Stimulated activated CD8-positive, alpha-beta memory T cell treated with anti-CD3 and anti-CD28 coated beads, Interleukin-7, amount 100 ng/mL, for 1 hour (primary cell): ENCODE measurements at regions not wholly inside any gene's neighbourhood (a gene's known extent, or its start where the extent isn't known, plus 50 kb on each side); places are given as distances from the start of the nearest gene placed in this dataset.

Source experiments
- DNase-seq, 2 donors: peaks; one replicate each; pipeline ENCODE4 v3.0.0-alpha.2; 2020; ENCODE audit warnings: low read depth in 2 of 2

- no peak for DNase-seq
Observed at GRCh38 chr11:79980916-79981315, 540.1 kb upstream of the TENM4 start.

DNA sequence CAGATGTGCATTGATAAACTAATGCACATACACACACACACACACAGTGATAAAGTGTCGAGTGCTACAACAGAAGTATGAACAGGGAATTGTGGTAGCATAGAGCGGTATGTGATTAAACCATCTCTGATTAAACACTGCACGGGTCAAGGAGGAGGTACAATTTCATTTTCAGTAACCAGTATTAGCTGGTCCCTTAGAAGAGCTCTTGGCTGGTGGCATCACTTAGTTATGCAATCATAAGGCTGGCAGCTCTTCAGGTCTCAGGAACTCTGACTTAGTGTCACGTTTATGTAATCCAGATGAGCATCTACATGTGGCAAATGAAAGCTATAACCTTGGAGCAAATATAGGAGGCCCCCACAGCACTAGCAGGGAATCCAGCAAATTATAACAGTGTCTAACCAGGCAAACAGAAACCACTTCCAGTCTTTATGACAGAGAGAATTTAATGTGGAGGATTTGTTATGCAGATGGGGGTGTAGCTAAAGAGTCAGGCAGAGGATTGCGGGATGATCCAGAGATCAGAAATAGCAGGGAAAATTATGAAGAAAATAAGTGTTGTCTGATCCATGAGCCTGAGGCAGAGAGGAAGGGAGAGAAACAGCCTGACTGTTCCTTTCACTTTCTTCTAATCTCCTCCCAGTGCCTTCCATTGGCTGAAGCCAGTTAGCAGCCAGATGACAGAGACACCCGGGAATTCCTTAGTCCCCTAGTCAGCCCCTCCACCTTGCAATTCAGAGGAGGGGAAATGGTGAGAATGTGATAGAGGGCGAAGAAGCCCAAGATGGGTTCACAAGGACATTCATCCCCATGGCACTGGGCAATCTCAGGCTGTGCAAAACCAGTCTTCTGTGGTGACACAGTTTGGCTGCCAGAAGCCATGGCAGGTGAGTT is 533.1 kb upstream of the TENM4 start:
- DNase-seq = no peak

DNA sequence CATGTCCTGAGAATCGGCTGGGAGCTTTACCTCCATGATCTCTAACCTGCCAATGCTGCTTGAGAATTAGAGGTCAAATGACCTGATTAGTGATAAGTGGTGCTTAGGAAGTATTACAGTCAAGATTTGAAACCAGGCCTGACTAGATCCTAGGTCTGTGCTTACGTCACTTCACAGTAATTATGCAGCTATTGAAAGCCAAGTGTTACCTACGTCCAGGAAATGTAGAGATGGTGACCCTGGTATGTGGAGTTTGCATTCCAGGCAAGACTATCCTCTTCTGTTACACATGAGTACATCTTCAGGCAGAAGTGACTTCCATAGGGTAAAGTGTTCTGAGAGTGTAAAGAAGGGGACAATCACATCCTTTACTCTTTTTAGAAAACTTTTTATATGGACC is 530.4 kb upstream of the TENM4 start:
- DNase-seq = no peak

DNA sequence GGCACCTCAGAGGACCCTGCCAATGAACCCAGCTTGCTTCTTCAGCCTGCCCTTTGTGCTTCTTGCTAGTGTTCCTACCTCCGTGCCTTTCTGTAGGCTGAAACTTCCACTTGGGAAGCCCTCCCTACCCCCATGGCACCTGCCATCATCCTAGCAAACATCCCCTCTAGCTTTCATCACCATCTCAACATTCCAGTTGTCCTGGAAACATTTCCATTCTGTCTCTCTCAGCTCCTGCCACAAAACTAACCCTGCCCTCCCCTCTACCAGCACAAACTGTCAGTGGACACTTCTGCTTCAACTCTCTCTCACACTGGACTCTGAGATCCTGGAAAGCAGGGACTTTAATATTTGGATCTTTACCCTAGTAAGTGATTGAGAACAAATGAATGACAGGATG is 525.8 kb upstream of the TENM4 start:
- no peak for DNase-seq

DNA sequence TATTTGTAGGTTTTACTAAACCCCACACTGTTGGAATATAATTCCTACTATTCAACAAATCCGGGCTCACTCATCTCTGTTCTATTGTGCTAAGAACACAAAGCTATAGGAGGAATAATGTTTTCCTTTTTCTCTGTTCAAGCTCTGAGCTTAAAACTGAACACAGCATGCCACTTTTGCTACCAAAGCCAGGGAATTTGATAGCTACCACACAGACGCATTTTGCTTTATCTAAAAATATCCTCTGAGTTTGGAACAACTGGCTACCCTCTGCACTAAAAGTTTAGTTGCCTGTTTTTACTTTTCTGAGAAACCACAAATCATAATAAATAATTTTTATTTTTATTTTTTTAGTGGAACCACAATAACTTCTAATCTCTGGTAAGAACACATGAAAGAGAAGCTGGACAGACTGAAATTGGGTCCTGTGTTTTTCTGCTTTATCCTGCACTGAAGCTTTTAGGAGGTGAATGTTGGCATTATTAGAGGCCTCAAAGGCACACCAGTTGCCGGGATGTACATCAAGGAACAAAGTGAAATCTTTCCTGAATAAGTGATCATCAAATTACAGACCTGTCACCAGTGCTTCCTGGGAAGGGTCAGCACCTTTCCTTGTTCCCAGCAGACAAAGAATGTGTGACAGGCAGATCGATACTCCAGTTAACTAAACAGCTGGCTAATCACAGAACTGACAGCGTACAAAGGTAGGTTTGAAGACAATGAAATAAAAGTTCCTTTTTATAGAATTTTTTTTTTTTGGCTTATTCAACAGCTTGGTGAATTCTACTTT is 523.2 kb upstream of the TENM4 start:
- DNase-seq = no peak

DNA sequence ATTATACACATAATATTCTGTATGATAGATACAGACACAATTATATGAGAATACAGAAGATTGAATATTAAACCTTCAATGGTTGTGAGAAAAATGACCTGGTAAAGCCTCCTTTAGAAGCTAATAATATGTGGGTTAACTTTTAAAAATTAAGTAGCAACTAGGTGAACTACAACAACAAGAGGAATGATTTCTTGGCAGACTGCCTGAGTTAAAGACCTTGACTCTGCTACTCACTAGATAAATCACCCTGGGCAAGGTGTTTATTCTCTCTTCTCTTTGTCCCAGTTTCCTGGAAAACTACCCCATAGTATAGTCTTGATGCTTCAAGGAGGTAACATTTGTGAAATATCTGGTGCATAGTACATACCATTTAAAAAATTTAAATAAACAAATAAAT is 519.6 kb upstream of the TENM4 start:
- no peak for DNase-seq

DNA sequence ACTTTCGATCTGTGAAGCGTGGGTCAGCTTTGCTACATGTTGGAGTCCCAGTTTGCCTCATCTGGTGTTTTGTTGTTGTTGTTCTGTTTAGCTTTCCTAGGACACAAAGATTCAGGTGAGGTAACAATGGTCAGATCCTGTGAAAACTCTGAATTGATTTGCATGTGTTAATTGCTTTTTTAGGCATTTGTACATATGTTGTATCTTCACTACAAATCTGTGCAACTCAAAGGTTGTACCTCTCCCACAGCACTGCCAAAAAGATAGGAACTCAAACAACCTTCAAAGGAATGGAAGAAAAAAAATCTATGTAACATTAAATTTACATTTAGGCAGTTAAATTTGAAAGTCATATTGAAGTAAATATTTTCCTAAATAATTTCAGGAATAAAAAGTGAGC is 518.5 kb upstream of the TENM4 start:
- DNase-seq = no peak

DNA sequence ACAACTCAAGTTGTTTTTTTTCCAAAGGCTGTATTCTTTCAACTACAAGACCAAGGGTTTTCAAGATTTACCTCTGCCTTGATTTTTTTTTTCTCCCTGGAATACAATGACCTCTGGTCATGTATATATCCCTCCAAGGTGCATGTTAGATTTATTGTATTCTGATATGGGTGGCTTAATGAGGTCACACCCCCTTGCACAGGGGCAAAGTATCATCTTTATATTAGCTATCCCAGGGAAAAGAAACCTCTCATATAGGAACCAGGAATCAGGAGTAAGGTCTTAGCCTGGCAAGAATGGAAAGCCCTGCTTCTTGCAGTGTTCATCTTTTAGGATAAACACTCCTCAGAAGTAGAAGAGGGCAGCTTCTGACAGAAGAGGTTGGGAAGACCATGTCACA is 516.9 kb upstream of the TENM4 start:
- no peak for DNase-seq

- no peak for DNase-seq
Observed at GRCh38 chr11:79956061-79956460, 515.2 kb upstream of the TENM4 start.

- no peak for DNase-seq
Observed at GRCh38 chr11:79953629-79954028, 512.8 kb upstream of the TENM4 start.

GRCh38 chr11:79950741-79951140 is 509.9 kb upstream of the TENM4 start:
- DNase-seq = no peak

GRCh38 chr11:79950172-79950571 is 509.3 kb upstream of the TENM4 start:
- DNase-seq = no peak

DNA sequence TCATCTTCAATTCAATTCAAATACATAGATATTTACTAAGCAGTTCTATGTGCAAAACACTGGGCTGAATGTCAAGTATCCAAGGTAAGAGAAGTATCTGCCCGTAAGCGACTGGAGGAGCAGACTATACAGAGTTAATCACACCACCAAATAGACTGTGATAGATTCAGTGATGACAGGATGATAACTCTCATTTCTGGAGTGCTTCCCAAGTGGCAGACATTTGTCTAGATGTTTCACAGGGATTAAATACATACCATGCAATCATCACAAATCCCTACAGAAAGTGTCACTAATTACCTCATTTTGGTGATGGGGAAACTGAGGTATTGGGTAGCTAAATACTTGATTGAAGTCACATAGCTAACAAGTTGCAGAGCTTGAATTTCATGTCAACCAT is 508.7 kb upstream of the TENM4 start:
- no peak for DNase-seq

- no peak for DNase-seq
Observed at GRCh38 chr11:79942646-79943045, 501.8 kb upstream of the TENM4 start.

DNA sequence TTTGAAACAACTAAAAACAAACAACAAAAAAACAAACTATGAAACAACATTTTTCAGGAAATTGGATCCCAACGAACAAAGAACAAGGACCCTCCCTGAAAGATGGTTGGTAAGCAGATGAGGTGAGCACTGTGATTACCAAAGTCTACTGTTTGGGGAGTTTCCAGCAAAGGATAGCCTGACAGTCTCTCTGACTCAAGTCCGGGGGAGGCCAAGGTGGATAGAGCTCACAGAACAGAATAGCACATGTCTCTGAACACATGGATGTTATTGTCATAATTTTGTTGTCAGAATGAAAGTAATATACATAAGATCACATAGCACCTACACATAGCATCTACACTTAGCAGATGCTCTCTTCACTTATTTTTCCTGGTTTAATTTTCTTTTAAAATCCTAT is 501.3 kb upstream of the TENM4 start:
- DNase-seq = no peak

DNA sequence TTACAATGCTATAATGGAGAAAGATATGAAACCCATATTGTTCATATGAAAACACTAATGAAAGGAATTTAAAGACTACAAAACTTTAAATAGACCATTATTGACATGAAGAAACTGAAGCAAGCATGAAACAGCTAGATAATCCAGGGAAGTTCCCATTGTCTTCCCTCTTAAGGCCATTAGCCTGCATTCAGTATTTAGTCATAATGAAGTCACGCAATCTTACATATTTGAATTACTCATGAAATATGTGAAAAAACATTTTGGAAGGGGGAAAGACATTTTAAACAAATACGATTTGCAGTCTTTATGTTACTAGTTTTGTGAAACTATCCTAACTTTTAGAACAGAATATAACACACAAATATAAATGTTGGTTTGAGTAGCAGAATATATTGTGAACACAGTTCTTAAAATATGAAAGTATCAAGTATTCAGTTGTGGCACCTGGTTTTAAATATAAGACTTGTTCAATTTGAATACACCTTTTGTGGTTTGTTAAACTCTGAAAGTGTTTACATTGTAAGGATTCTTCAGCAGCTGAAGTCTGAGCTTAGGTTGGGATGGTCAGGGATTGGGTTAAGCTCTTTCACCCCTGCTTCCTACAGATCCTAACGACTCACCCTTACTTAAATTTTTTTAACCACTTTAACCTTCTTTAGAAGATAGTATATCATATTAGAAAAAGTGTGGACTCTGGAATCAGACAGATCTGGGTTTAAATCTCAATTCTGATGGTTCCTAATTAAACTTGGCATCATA is 500.3 kb upstream of the TENM4 start:
- DNase-seq = no peak

GRCh38 chr11:79940165-79940564 is 499.3 kb upstream of the TENM4 start:
- no peak for DNase-seq

- no peak for DNase-seq
Observed at GRCh38 chr11:79939111-79939510, 498.3 kb upstream of the TENM4 start.

- no peak for DNase-seq
Observed at GRCh38 chr11:79937676-79938334, 497.0 kb upstream of the TENM4 start.

DNA sequence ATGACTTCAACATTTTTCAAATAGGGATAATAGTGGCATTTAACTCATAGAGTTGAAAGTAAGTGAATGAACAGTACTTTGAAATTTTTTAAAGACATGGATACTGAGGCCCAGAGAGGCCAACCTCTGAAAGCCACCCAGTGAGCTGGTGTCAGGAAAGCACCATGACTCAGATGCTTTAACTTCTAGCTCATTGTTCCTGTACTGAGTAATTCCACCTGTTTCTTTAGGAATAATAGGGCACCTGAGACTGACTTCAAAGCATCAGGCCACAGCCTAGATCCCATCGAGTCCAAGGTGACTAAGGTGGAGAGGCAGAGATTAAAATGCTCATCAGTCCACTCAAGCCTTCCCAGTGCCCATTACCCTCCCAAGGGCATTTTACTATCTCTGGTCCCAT is 491.8 kb upstream of the TENM4 start:
- no peak for DNase-seq

- DNase-seq = no peak
Observed at GRCh38 chr11:79931692-79932091, 490.9 kb upstream of the TENM4 start.

DNA sequence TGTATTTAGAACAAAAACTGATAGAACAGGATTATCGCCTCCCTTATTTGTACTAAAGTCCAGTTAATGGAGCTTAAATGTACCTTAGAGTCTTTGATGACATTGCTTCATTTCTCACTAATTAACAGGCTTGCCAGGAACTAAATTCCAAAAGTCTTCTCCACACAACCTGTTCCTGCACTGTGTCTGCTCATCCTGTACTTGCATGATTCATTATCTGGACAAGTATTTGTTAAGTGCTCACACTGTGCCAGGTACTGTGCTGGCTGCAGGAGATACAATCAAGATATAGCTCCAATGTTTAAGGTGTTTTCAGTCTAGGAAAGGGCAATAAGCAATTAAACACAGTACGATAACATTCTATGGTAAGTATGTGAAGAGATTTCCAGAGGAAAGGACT is 485.9 kb upstream of the TENM4 start:
- DNase-seq = no peak
